ENCODE measurements at regions not wholly inside any gene's neighbourhood (a gene's known extent, or its start where the extent isn't known, plus 50 kb on each side); places are given as distances from the start of the nearest gene placed in this dataset.

- ChIA-PET POLR2A (ENCODE audit: partially characterized antibody) (no interaction called here), CTCF (ENCODE audit: partially characterized antibody) (no interaction called here)
- Histone ChIP-seq H3K23me2 (ENCODE audit: low read depth, low read length) (peaks cover 2% of the 10 kb centered on the region; the same call in 1 of the 2 replicates), H3K4me1 (replicated peaks in 1 of 4; ENCODE audit: control insufficient read depth in 3 of 4, insufficient read depth in 4 of 4, low read length in 3 of 4) (no peaks in the 10 kb centered on the region), H2BK120ac (replicated peaks; ENCODE audit: low read depth, low read length) (no peak overlapping the region), H3K23ac (ENCODE audit: insufficient read length) (no peak overlapping the region), H3K79me1 (ENCODE audit: low read depth, low read length) (no peaks in the 10 kb centered on the region), H3K56ac (replicated peaks; ENCODE audit: insufficient read length, low read depth, low read length) (no peak overlapping the region), H2AFZ (ENCODE audit: low read length) (no peak overlapping the region), H4K8ac (ENCODE audit: extremely low read depth, insufficient read depth, low read length) (no peak overlapping the region), H2BK12ac (ENCODE audit: low read depth, low read length) (no peak overlapping the region), H3K4me3 (ENCODE audit: extremely low read depth in 1 of 4, insufficient read depth in 2 of 4, low read depth in 3 of 4, low read length in 4 of 4) (no peak overlapping the region), H4K91ac (replicated peaks; ENCODE audit: insufficient read length, low read length) (no peak overlapping the region), H2BK20ac (ENCODE audit: low read length) (no peak overlapping the region), H3K4ac (replicated peaks; ENCODE audit: insufficient read length, low read depth, low read length) (no peak overlapping the region), H4K20me1 (replicated peaks in 1 of 2; ENCODE audit: control insufficient read depth in 1 of 2, insufficient read depth in 2 of 2, low read length in 2 of 2) (no peaks in the 10 kb centered on the region), H3K4me2 (ENCODE audit: insufficient read depth in 1 of 2, low read depth in 2 of 2, low read length in 2 of 2) (no peak overlapping the region), H3K9ac (replicated peaks in 1 of 4; ENCODE audit: extremely low read depth in 1 of 4, low read depth in 3 of 4, low read length in 3 of 4) (no peak overlapping the region), H2BK15ac (ENCODE audit: low read length) (no peak overlapping the region), H3K9me3 (ENCODE audit: insufficient read depth in 2 of 2, low read depth in 1 of 2, low read length in 1 of 2) (no peaks in the 10 kb centered on the region), H4K5ac (ENCODE audit: insufficient read length, low read depth, low read length) (no peak overlapping the region), H3K18ac (ENCODE audit: extremely low read depth, low read length) (no peak overlapping the region), H3K79me2 (ENCODE audit: control insufficient read depth in 1 of 2, insufficient read depth in 2 of 2, low read length in 2 of 2) (no peaks in the 10 kb centered on the region), H2BK5ac (ENCODE audit: low read depth, low read length) (no peak overlapping the region), H3K14ac (ENCODE audit: insufficient read length) (no peak overlapping the region), H3K27ac (ENCODE audit: low read depth, low read length) (no peak overlapping the region), H2AK5ac (ENCODE audit: low read depth, low read length) (no peak overlapping the region), H3K36me3 (ENCODE audit: control insufficient read depth in 2 of 4, insufficient read depth in 4 of 4, low read length in 3 of 4) (no peaks in the 10 kb centered on the region), H3K27me3 (replicated peaks in 1 of 4; ENCODE audit: control insufficient read depth in 3 of 4, extremely low read depth in 1 of 4, insufficient read depth in 3 of 4, low read length in 3 of 4) (peaks cover 0 to 1% (median 0%) of the 10 kb centered on the region in 4 experiments; a peak in 1 of 7 replicates)
- DNase-seq (ENCODE audit: low read depth in 1 of 2, low spot score in 2 of 2) (no peak), FAIRE-seq (no peak)
- WGBS, 2 experiments (ENCODE audit: extremely low coverage in 1 of 2, insufficient coverage in 1 of 2, insufficient read length in 1 of 2, insufficient replicate concordance in 2 of 2, low coverage in 1 of 2, low lambda C conversion rate in 2 of 2, missing lambda C conversion rate in 1 of 2): 87% methylated on average over 3 of the region's 3 CpGs; no CpG with 5 or more reads in 1 of the 2 experiments
- TF ChIP-seq RNF2 (IDR thresholded peaks at IDR 0.05; ENCODE audit: borderline replicate concordance, low read depth, low read length, missing control alignments, poor library complexity, severe bottlenecking): no peak
- no peak for TF ChIP-seq CBX8 (IDR thresholded peaks at IDR 0.05; ENCODE audit: borderline replicate concordance, low read depth, low read length)
- no peak for TF ChIP-seq SP4 (IDR thresholded peaks at IDR 0.05; ENCODE audit: low read length)
- no peak for TF ChIP-seq TBP (IDR thresholded peaks at IDR 0.05; ENCODE audit: low read depth, low read length)
- no peak for TF ChIP-seq BRCA1 (IDR thresholded peaks at IDR 0.05; ENCODE audit: low read depth, low read length)
- no peak for TF ChIP-seq SIN3A (conservative IDR thresholded peaks at IDR 0.05 in 1 of 2, IDR thresholded peaks at IDR 0.05 in 1 of 2; ENCODE audit: low read depth in 1 of 2, low read length in 2 of 2)
- TF ChIP-seq CTBP2 (IDR thresholded peaks at IDR 0.05; ENCODE audit: borderline replicate concordance, insufficient read depth, insufficient read length, low read length): no peak
Observed at GRCh38 chr2:211162911-211163310, 606.5 kb downstream of the CPS1 start.
